ENCODE measurements at regions not wholly inside any gene's neighbourhood (a gene's known extent, or its start where the extent isn't known, plus 50 kb on each side); places are given as distances from the start of the nearest gene placed in this dataset.

DNA sequence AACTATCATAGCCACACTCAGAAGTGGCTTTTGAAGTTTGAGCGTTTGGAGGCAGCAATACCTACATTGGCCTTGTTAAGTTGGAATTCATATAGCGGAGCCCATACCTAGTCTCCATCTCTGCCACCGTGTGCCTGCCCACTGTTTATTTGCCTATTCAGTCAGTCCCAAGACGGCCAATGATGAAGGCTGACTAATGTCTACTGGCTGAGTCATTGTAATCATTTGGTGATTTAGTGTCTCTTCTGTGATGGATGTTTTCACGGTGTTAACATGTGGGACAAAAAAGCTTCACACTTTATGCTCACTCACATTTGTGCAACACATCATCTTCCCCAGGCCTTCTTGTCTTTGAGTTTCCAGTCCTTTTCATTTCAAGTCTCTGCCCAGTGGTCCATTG lies 92.6 kb upstream of the PBX1 start:
- Histone ChIP-seq H3K27ac (ENCODE audit: extremely low read depth, low read depth, low read length) (no peak overlapping the region), H3K27me3 (ENCODE audit: control insufficient read depth in 2 of 2, insufficient read depth in 2 of 2, low read length in 2 of 2) (no peaks in the 10 kb centered on the region), H3K9me3 (replicated peaks; ENCODE audit: control insufficient read depth, insufficient read depth, low read depth, low read length) (no peaks in the 10 kb centered on the region; the same call in 1 of the 2 replicates), H3K4me2 (ENCODE audit: insufficient read depth, low read length) (no peak overlapping the region), H3K36me3 (ENCODE audit: control insufficient read depth, insufficient read depth, low read length) (no peaks in the 10 kb centered on the region), H3K79me2 (ENCODE audit: control insufficient read depth, insufficient read depth, low read length) (no peaks in the 10 kb centered on the region), H3K9ac (ENCODE audit: insufficient read depth in 1 of 2, low read depth in 2 of 2, low read length in 2 of 2) (no peak overlapping the region), H3K9me1 (ENCODE audit: control insufficient read depth, insufficient read depth, low read length) (no peaks in the 10 kb centered on the region), H2AFZ (ENCODE audit: low read depth, low read length) (no peak overlapping the region), H3K4me1 (replicated peaks in 1 of 2; ENCODE audit: control insufficient read depth in 2 of 2, insufficient read depth in 2 of 2, low read length in 2 of 2) (no peaks in the 10 kb centered on the region), H4K20me1 (replicated peaks; ENCODE audit: control insufficient read depth, insufficient read depth, low read length) (no peaks in the 10 kb centered on the region), H3K4me3 (no peak overlapping the region)
- POLR2A ChIA-PET = no interaction called here
- in situ Hi-C loops (cut with MboI) (no loop called here), intact Hi-C loops (cut with micrococcal nuclease) (no loop called here)
- 0% methylated on average over 5 of the region's 5 CpGs for WGBS (ENCODE audit: insufficient coverage, low coverage, missing lambda C conversion rate)
- TF ChIP-seq, protein P1, sequence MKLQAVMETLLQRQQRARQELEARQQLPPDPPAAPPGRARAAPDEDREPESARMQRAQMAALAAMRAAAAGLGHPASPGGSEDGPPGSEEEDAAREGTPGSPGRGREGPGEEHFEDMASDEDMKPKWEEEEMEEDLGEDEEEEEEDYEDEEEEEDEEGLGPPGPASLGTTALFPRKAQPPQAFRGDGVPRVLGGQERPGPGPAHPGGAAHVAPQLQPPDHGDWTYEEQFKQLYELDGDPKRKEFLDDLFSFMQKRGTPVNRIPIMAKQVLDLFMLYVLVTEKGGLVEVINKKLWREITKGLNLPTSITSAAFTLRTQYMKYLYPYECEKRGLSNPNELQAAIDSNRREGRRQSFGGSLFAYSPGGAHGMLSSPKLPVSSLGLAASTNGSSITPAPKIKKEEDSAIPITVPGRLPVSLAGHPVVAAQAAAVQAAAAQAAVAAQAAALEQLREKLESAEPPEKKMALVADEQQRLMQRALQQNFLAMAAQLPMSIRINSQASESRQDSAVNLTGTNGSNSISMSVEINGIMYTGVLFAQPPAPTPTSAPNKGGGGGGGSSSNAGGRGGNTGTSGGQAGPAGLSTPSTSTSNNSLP (IDR thresholded peaks at IDR 0.05; ENCODE audit: borderline replicate concordance, low read depth, low read length) = no peak
- no peak for TF ChIP-seq FOXK2 (conservative IDR thresholded peaks at IDR 0.05 in 1 of 2, IDR thresholded peaks at IDR 0.05 in 1 of 2; ENCODE audit: low read depth in 2 of 2)
- no peak for TF ChIP-seq FOXA3 (CRISPR knock-in tag; conservative IDR thresholded peaks at IDR 0.05 in 1 of 2, IDR thresholded peaks at IDR 0.05 in 1 of 2)
- TF ChIP-seq PHF20 (IDR thresholded peaks at IDR 0.05; ENCODE audit: partially characterized antibody) = no peak
- no peak for TF ChIP-seq NCOA4 (IDR thresholded peaks at IDR 0.05; ENCODE audit: partially characterized antibody)
- no peak for TF ChIP-seq BCL6 (CRISPR knock-in tag; IDR thresholded peaks at IDR 0.05)
- no peak for TF ChIP-seq ZKSCAN1 (IDR thresholded peaks at IDR 0.05; ENCODE audit: low read depth, low read length)
- no peak for TF ChIP-seq ZKSCAN3 (CRISPR knock-in tag; IDR thresholded peaks at IDR 0.05)
- no peak for TF ChIP-seq BACH1 (tag; IDR thresholded peaks at IDR 0.05)
- no peak for TF ChIP-seq SNIP1 (IDR thresholded peaks at IDR 0.05; ENCODE audit: low read depth)
- TF ChIP-seq, protein P2, sequence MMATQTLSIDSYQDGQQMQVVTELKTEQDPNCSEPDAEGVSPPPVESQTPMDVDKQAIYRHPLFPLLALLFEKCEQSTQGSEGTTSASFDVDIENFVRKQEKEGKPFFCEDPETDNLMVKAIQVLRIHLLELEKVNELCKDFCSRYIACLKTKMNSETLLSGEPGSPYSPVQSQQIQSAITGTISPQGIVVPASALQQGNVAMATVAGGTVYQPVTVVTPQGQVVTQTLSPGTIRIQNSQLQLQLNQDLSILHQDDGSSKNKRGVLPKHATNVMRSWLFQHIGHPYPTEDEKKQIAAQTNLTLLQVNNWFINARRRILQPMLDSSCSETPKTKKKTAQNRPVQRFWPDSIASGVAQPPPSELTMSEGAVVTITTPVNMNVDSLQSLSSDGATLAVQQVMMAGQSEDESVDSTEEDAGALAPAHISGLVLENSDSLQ (IDR thresholded peaks at IDR 0.05) = no peak
- no peak for TF ChIP-seq TRIM24 (IDR thresholded peaks at IDR 0.05)
- no peak for TF ChIP-seq CHD2 (IDR thresholded peaks at IDR 0.05; ENCODE audit: low read depth, low read length)
- TF ChIP-seq ZNF668 (CRISPR knock-in tag; IDR thresholded peaks at IDR 0.05) = no peak
- no peak for TF ChIP-seq SMC3 (conservative IDR thresholded peaks at IDR 0.05; ENCODE audit: insufficient read depth, low read depth, low read length)
- TF ChIP-seq ARHGAP35 (IDR thresholded peaks at IDR 0.05; ENCODE audit: partially characterized antibody) = no peak
- no peak for TF ChIP-seq SAP30 (IDR thresholded peaks at IDR 0.05; ENCODE audit: borderline replicate concordance, insufficient read depth, low read depth, low read length, poor library complexity, severe bottlenecking)
- TF ChIP-seq U2AF2 (optimal IDR thresholded peaks at IDR 0.05; ENCODE audit: low read depth, low read length) = no peak
- no peak for TF ChIP-seq CBX8 (IDR thresholded peaks at IDR 0.05; ENCODE audit: borderline replicate concordance, extremely low read depth, low read depth, low read length, poor library complexity, severe bottlenecking)
- ATAC-seq (no peak), DNase-seq (ENCODE audit: extremely low read depth in 1 of 4, low spot score in 3 of 4) (no peak), FAIRE-seq (no peak)
- BruUV-seq (replicated peaks) = no TSS peak
- CTCF ChIA-PET (ENCODE audit: low intra/inter-chr PET ratio) = no interaction called here

All from K562 (cell line).